Stimulated activated CD4-positive, alpha-beta T cell treated with anti-CD3 and anti-CD28 coated beads, Interleukin-15, amount 100 ng/mL, for 24 hours (primary cell): ENCODE measurements at regions not wholly inside any gene's neighbourhood (a gene's known extent, or its start where the extent isn't known, plus 50 kb on each side); places are given as distances from the start of the nearest gene placed in this dataset.

Source experiments
- DNase-seq: peaks from one replicate; pipeline ENCODE4 v3.0.0-alpha.2; 2020

DNA sequence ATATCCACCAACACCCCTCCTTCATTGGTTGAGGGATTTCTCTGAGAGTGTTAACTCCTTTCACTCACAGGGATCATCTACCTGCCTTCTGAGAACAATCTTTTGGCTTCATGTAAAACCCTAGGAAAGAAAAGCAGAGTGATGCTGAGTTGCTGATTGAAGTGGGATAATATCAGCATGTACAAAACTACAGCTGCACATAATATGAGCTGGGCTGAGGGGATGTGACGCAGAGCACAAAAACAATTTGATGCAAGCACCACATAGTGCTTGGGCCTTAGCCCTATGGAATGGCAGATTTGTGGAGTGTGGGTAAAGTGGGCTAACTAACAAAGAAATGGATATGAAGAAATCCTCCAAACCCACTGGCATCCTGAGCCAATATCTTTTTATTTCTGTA, 267.6 kb upstream of the KCNH8 start:
- DNase-seq = no peak

DNA sequence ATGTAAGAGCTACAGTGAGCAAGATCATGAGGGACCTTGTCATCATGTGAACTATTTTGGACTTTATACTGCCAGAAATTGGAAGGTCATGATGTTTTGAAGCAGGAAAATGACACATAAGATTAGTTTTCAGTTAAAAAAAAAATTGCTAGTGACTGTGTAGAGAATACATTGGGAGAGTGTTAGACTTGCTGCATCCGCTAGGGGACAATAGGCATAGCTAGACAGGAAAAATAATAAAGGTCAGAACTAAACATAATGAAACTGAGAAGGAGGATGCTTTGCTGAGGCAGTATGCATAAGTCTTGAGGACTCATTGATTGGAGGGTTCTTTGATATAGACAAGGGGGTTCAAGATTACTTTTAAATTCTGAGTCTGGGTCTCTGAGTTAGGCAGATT, 275.8 kb upstream of the KCNH8 start:
- no peak for DNase-seq

DNA sequence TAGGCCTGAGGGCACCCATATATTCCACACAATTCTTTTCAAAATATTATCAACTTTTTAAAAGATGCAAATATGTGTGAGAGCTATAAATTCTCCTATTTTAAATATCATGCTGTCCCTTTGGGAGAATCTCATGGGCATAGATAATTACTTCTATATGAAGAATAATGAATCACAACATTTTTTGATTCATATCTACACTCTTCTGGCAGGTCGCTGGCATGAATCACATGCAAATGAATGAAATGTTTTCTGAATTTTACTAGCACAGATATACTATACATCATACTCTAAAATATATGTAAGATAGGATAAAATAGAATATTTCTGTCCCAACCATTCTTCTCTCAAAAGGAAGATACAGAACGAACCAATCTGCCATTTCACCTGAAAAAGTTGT, 277.7 kb upstream of the KCNH8 start:
- peak; percentile 20 for DNase-seq

DNA sequence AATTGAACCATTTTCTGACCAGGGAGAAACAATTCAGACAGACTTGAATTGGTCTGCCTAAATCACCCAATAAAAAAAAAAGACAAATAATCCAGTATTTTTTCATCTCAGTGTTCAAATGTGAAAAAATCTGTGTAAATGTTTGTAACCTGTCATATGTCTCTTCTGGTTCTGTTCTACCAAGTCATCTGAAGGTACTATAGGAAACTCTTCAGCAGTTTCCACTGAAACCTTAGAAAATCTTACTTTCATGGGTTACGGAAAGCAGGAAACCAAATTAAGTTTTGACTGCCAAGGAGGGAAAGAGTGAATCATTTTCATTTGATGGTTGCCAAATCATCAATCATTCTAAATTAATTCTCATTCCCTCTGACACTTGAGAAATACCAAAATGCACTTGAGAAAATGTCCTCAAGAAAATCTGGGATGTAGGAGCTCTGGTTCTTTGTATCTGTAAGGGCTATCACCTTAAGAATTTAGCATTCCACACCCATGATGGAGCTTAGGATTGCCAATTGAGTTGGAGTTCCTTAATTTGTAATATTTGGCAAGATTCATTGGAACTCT, 278.2 kb upstream of the KCNH8 start:
- no peak for DNase-seq

DNA sequence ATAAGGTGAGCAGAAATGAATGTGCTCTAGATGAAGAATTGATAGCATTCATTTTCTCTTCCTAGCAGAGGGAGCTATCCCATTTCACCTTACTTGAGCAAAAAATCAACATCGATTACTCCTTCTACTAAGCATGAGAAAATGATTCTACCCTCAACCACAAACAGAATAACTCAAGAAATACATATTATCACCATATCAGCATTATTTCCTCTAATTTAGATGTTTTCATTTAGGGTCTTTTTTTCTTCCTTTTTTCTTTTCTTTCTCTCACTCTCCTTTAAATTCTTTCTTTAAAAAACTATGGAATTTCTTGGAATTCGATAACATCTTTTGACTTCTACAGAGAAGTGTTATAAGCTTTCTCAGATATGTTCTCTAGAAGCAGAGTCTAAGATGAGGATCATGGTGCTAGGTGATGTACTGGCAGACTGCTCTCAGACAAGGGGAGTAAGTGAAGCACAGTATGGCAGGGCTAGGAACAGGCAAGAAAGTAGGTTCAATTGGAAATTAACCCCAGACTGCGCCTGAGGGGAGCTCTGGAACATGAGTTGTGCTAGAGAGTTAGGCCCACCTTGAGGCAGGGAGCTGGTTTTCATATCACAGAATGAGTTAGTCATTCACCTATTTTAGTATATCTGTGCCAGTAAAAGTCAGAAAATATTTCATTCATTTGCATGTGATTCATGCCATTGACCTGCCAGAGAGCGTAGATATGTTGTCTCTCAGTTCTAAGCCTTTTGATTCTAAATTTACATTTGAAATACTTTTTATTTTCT, 279.2 kb upstream of the KCNH8 start:
- DNase-seq = peak; percentile 60

DNA sequence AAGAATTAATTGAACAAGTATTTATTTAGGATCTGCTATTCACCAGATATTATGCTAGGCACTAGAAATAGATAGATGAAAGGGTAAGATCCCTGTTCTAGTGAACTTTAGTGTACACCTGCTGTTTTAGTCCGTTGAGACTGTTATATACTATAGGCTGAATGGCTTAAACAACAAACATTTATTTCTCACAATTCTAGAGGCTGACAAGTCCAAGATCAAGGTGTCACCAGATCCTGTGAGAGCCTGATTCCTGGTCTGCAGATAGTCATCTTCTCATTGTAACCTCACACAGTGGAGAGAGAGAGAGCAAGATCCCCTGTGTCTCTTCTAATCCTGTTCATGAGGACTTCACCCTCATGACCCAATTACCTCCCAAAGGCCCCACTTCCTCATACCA, 281.4 kb upstream of the KCNH8 start:
- no peak for DNase-seq

DNA sequence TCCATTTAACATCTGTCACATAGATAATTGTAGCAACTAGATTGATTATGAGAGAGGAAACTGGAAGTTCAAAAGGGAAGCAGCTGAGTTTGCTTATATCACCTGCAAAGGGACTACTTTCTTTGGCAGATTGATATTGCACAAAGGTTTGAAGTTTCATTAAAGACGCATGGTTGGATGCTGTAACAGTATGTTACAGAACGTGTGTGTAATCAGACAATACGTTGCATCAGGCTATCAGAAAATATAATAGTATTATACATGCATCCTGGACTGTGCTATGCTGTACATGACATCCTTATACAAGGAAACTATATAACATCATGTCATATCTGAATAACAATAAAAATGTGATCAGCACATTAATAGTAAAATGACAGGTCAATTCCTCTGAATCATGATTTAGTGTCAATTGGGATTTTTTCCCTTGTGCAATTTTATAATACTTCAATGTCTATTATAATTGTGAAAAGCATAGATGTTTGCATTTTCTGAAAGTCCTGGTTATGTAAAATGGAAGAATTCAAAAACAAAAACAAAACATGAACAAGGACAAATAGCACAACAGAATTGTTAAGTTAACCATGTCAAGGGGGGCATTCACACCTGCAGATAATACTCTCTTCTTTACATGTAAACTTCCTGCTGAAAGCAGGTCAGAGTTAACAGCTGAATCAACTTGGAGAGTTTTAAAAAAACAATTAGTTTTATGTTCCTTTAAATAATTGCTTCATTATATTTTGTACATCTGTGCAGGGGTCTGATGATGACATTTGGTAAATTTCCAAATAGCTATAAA, 283.2 kb upstream of the KCNH8 start:
- DNase-seq = no peak

DNA sequence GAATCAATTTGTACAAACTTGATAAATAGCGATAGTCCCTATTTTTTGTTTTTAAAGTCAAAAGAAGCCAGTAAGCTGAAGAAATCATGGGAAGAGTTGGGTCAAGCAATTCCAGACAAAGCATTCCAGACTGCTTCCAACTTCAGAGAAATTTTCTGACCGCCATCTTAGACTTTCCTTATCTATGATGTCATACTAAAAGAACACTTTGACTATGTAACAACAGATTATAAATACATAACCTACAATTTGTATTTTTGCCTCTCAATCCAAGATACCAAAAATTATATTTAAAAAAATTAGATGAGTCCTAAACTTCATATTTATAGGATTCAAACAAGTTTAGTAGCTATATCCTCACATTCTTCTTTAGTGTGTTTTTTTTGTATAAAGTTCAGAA, 286.2 kb upstream of the KCNH8 start:
- DNase-seq = no peak

DNA sequence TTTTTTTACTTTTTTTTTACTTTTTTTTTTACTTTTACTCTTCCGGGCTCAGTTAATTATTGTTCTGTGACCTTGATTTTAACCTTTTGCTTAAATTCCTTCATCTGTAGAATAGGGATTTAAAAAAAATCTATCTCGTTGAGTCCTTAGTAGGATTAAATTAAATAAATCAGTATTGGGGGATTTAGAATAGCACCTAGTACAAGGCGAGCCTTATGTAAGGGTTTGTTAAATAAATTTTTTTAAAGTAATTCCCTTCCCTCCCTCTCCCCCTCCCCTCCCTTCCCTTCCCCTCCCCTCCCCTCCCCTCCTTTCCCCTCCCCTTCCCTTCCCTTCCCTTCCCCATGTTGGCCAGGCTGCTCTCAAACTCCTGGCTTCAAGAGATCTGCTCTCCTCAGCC, 287.2 kb upstream of the KCNH8 start:
- DNase-seq = no peak

DNA sequence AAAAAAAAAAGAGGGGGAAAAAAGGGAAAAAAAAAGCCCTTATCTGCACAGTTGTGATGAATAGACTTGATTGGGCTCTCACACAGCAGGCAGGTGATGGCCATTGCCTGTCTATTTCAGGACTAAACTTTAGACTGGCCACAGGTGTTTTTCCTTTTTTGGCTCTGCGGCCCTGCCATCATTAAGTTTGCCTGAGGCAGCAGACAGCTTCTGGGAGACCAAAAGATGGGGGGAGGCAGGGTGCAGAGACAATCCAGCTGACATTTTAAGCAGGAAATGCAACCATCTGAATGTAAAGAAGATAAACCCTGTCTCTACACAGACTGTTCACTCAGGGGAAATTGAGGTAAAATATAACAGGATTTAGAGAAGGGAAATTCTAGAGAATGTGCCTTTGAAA, 295.0 kb upstream of the KCNH8 start:
- no peak for DNase-seq

DNA sequence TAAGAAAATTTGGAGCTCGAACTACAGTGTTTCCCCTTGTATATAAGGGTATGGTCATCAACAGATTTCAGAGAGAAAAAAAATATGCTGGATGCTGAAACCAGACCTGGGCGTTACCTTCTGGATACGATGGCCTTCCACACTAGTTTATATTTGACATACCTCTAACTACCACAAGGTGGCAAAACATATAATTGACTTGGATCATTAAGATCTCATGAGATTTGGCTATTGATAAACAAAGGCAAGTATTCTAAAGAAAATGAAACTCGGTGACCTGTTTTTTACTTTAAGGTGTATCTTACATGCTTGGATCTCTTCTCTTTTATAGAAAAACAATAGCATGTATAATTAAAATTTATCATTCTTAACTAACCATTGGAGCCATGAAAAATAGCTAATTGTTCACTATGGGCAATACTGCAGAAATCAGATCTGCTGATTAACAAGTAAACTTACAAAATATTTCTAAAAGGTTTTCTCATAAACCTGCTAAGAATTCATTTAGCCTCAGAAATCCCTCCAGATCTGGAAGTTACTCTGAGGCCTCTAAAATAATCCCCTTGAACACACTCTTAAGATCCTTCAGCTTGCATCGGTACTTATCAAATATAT, 300.6 kb upstream of the KCNH8 start:
- DNase-seq = no peak

DNA sequence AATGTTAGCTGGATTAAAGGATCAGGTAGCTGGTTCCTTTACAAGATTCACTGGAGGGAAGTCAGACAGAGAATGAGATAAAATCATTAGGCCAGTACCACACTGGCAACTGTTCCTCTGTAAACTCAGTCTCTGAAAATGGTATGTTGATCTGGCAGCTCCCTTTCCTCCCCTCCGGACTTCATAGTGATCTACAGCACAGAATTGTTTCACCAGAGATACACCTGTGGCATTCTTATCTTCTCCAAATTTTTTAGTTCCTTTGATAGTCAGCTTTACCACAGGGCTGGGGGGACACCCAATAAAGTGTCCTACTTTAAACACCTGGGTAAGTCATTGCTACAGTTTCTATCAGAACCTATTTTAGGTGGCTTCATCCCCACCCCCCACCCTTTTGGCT, 304.3 kb upstream of the KCNH8 start:
- DNase-seq = no peak

DNA sequence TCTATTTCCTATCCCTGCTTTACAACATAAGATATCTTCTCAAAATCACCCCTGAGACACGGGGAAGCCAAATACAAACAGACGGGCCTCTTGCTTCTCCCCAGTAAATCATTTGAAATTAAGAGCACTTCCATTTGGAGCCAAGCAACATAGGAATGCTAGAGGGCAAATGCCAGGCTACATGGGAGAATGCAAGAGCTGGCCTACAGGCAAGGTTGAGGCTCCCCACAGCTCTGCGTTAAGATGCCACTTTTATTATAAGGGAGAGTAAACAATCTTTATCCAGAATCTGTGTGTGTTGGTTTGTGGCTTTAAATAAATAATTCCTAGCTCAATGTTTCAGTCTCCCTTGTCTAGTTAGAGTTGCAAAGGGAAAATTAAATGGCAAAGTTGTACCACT, 305.1 kb upstream of the KCNH8 start:
- no peak for DNase-seq

DNA sequence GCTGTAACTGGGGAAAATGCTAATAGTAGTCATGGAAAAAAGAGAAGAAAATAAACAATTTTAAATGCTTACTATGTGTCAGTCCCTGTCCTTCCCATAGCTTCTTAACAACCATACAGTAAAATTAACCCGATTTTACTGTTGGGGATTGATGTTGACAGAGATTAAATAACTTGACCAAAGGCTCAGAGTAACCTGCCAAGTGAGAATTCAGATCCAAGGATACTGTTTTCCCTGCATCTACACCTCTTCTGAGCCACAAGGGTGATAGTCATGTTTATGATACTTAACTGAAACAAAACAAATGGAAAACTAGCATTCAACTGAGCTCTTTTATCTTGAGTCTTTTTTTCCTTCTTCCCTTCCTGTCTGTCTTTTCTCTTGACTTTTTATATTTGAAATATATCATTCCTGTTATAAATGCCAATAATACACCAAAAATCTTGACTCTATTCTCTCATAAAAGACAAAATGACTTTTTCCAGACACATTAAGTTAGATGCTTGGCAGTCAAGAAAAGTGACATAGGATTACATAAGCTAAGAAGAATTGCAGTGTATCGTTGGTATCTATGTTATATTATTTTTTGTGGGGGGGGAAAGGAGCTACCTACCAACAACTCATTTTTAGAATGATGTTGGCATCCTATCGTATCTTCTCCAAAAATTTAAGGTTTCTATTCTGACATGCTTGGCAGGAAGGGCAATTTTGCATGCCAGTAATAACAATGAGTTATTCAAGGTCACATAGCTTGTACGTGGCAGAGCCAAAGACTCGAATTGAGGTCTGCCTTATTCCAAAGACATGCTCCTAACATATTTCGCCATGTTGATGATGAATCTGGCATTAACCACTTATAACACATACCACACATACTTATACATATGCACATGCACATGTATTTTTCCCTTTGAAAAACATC, 306.6 kb upstream of the KCNH8 start:
- DNase-seq = no peak

DNA sequence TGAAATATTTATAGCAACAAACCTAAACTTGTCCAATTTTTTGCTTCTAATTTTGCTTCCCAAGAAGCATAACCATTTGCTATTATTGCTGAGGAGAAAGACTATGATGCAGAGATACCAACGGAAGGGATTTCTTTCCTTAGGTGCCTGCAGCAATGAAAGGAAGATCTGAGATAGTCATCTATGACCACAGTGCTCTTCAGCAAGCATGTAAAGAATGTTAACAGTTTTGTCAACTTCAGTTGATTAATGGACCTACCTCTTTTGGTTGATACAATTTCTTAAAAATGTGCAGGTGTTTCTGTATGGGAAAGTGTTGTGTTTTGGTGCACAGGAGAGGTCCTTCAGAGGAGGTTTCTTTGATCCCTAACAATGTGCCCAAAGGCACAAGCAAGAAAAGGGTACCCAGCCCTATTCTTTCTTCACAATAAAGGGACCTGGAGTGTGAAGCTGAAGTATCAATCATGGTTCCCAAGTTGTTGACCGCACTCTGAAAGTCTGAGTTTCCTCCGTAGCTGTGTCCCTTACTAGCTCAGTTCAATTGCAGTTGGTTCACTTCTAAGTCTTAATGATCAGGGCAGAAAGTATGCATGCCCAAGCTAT, 307.7 kb upstream of the KCNH8 start:
- no peak for DNase-seq

DNA sequence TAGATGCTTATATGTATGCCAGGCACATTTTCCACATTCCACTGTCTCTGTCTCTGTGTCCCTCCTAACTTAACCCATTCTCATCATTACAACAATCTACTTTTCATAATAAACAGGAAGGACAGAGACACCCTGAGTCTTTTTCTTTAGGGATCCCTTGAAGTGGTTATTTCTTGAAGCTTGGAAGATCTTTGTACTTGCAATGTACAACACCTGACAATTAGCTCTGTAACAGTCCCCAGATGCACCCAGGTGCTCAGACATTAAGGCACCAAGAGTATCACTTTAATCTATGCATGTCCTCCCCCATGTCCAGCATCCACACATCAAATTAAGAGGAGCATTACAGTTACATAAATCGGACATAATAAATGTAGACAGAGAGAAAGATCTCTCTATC, 309.6 kb upstream of the KCNH8 start:
- DNase-seq = no peak

DNA sequence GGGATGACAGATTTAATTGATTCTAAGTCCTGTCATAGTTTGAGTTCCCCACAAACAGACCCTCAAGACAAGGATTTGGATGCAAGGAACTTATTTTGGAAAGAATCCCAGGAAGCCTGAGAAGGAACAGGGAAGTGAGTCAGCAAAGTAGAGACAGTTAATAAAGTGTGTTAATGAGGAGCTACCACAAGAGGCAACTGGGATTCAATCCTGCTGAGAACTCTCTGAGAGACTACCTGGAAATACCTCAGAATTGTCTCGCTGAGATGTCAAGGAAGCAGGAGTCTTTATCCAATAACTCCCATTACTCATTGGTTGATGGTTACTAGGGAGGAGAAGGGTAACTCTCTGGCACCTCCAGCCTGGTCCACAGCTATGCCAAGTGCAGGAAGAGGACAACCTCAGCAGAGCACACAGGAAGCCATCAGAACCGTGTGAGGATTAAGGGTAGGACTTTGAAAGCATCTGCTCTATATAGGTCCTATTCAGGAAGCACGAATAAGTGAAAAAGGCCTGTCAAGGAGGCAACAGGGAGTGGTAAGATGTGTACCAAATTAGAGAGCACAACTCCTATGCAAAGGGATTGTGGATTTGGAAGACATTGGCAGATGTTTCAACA, 311.1 kb upstream of the KCNH8 start:
- no peak for DNase-seq

DNA sequence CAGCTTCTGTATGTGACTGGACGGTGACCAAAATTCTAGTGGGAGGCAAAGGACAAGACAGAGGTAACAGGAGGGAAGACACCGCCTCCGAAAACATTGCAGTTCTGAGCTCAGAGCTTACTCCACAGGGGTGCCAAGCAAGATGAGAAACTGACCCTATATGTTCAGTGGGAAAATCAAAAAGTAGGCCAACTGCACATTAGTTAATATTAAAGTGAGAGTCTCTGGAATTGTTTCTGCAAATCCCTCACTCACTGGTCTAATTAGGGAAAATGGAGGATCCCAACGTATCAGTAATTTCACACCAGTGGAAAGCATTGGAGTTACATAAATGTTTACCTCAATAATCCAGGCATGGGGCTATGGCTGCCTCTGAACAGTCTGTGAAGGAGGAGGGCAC, 313.3 kb upstream of the KCNH8 start:
- no peak for DNase-seq

DNA sequence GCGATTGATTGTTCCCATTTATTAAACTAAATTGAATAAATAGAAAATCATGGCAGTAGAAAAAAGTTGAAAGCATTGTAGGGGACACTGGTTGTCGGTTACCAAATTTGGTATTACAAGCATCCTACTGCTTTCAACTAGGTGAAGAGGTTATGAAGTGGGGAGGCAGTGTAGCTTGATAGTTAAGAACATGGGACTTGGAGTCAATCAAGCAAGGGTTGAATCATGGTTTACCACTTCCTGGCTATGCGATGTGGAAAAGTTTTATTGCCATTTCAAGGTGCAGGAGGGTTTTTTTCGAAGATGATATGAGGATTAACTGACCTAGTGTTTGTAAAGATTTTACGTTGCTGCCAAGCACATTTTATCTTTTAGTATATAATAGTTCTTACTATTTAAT, 318.2 kb upstream of the KCNH8 start:
- no peak for DNase-seq

DNA sequence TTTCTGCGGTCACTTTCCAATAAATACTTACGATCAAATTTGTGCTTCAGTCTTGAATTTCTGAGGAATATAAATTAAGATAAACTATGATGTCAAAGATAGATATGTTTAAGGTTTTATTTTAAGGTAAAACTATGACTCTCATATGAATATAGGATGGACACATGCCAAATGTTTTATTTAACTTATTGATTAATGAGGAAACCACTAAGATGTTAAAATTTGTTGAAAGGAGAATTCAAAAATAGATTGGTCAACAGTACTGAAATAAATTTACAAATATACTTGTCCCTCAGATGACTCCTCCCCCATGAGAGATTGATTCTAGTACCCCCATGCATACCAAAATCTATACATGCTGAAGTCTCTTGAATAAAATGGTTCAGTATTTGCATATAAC, 319.7 kb upstream of the KCNH8 start:
- no peak for DNase-seq

DNA sequence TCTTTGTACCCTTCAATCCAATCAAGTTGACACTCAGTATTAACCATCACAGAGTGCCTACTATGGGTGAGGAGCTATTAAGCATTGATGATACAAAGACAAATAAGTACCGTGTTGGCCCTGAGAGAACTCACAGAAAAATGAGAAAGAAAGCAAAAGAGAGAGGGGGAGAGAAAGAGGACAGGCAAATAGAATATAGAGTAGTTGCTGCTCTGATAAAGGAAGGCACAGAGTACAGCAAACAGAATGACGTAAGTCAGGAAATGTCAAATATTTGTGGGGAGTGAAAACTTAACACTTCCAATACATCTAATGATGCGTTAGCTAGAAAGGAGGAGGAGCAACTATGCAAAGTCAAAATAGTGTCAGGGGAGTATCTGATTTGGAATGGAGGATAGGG, 320.6 kb upstream of the KCNH8 start:
- DNase-seq = no peak

DNA sequence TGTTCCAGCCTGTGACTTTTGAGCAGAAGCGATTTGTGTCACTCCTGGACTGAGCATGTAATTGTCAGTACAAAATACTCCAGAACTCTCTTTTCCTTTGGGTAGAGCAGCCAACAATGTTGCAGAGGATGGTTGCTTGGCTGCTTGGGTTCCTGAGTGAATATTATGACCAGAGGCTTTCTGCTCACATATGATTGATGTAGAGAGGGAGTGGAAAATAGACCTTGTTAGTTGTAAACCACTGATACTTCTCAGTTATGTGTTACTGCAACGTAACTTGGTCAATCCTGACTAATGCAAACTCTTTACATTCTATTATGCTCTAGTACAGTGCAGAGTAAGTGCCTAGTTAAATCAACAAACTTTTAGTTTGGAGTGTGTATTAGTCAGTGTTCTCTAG, 322.6 kb upstream of the KCNH8 start:
- DNase-seq = no peak
